HEK293T (cell line): ENCODE measurements at regions not wholly inside any gene's neighbourhood (a gene's known extent, or its start where the extent isn't known, plus 50 kb on each side); places are given as distances from the start of the nearest gene placed in this dataset.

ENCODE experiments used
- CTCF ChIA-PET: fragments of 350-600 bp; formaldehyde crosslinking; extraction: SDS; loops from one replicate; lab custom pipeline; 2021; ENCODE audit warnings: antibody characterized with exemption, inconsistent platforms; lab: Yijun Ruan, JAX
- POLR2A ChIA-PET: fragments of 350-600 bp; formaldehyde crosslinking; extraction: SDS; loops from one replicate; lab custom pipeline; 2020; ENCODE audit warnings: antibody characterized with exemption, inconsistent platforms; lab: Yijun Ruan, JAX
- DNase-seq: peaks from one replicate; pipeline ENCODE4 v3.0.0; 2012; ENCODE audit warnings: mixed read lengths; ENCODE audit errors: extremely low spot score
- ARNT ChIP-seq: fragments of 450-650 bp; IDR thresholded peaks from 2 replicates; pipeline ENCODE4 v1.6.1; 2017; ENCODE audit warnings: mild to moderate bottlenecking
- BHLHE40 ChIP-seq: fragments of 450-650 bp; IDR thresholded peaks from 2 replicates; pipeline ENCODE4 v1.6.1; 2016; ENCODE audit warnings: mild to moderate bottlenecking, moderate library complexity, borderline replicate concordance
- CTBP1 ChIP-seq: fragments of 450-650 bp; IDR thresholded peaks from 2 replicates; pipeline ENCODE4 v1.6.1; 2016; ENCODE audit warnings: borderline replicate concordance
- ELF4 ChIP-seq: fragments of 450-650 bp; IDR thresholded peaks from 2 replicates; pipeline ENCODE4 v1.6.1; 2017; ENCODE audit warnings: antibody characterized with exemption
- FOXA1 ChIP-seq: fragments of 450-650 bp; IDR thresholded peaks from 2 replicates; pipeline ENCODE4 v1.6.1; 2016; ENCODE audit warnings: mild to moderate bottlenecking
- FOXK2 ChIP-seq: fragments of 450-650 bp; IDR thresholded peaks from 2 replicates; pipeline ENCODE4 v1.6.1; 2016; ENCODE audit warnings: mild to moderate bottlenecking
- FOXM1 ChIP-seq: fragments of 450-650 bp; IDR thresholded peaks from 2 replicates; pipeline ENCODE4 v1.6.1; 2017; ENCODE audit warnings: mild to moderate bottlenecking, borderline replicate concordance
- HDGF ChIP-seq: fragments of 450-650 bp; IDR thresholded peaks from 2 replicates; pipeline ENCODE4 v1.6.1; 2017; ENCODE audit warnings: antibody characterized with exemption, borderline replicate concordance
- L3MBTL2 ChIP-seq: fragments of 450-650 bp; conservative IDR thresholded peaks from 2 replicates; pipeline ENCODE4 v1.6.1; 2016; ENCODE audit warnings: mild to moderate bottlenecking
- LEF1 ChIP-seq: fragments of 450-650 bp; IDR thresholded peaks from 2 replicates; pipeline ENCODE4 v1.6.1; 2017; ENCODE audit warnings: mild to moderate bottlenecking, borderline replicate concordance
- NFRKB ChIP-seq: fragments of 450-650 bp; IDR thresholded peaks from 2 replicates; pipeline ENCODE4 v1.6.1; 2016; ENCODE audit warnings: mild to moderate bottlenecking, moderate library complexity
- SP1 ChIP-seq: fragments of 450-650 bp; IDR thresholded peaks from 2 replicates; pipeline ENCODE4 v1.6.1; 2017
- SUZ12 ChIP-seq: fragments of 450-650 bp; IDR thresholded peaks from 2 replicates; pipeline ENCODE4 v1.6.1; 2016; ENCODE audit warnings: mild to moderate bottlenecking
- TARDBP ChIP-seq: fragments of 450-650 bp; IDR thresholded peaks from 2 replicates; pipeline ENCODE4 v1.6.1; 2016
- ZNF384 ChIP-seq: fragments of 450-650 bp; IDR thresholded peaks from 2 replicates; pipeline ENCODE4 v1.6.1; 2016
- TF ChIP-seq, protein P1 (sequence below): fragments of 450-650 bp; IDR thresholded peaks from 2 replicates; pipeline ENCODE4 v1.6.1; 2016

DNA sequence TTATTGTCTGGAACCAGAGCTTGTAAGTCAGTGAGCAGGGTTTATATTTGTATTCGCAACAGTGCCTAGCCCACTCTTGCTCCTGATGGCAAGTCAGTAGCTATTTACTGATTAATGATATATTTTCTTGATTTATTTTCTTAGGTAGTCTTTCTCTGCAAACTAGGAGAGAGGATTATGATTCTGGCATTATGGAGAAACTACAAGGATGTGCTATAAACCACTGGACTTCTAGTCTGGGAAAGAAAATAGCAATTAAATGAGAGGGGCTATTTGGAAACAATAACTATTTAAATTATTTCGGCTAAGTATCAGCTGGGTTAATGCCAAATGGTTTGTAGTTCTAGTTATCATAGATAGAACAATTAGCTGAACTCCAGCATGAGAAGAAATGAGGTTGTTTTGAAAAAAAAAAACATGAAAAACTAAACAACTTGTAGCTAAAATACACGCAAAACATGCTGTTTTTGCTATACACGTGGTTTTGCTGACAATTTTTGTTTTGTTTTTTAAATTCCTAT lies 304.9 kb upstream of the TCF21 start:
- POLR2A ChIA-PET = no interaction called here
- TF ChIP-seq FOXA1 (no peak), FOXK2 (no peak), LEF1 (no peak)
- CTCF ChIA-PET = interaction anchor here (0.6 to 1.1 kb wide), 3 partner anchors 15 to 273 kb away, joined by 3 read pairs; no protein-coding TSS in a partner anchor
- DNase-seq = no peak

DNA sequence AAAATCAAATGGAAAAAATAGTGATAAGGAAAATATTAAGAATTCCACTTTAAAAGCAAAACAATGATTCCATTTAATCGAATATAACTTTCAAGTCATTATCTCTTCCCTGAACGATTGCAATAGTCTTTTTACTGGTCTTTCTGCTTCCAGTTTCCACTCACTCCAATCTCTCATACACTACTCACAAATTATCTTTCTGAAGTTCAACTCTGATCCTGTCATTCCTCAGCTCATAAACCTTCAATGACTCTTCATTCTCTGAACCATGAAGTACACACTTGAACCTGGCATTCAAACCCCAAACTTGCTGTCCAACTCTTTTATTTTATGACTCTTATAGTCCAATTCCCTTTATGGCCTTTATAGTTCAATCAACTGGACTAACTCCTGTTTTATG lies 304.1 kb upstream of the TCF21 start:
- CTCF ChIA-PET = interaction anchor here (1.3 kb wide), 1 partner anchor 16 kb away, joined by 7 read pairs; no protein-coding TSS in a partner anchor
- TF ChIP-seq, protein P1, sequence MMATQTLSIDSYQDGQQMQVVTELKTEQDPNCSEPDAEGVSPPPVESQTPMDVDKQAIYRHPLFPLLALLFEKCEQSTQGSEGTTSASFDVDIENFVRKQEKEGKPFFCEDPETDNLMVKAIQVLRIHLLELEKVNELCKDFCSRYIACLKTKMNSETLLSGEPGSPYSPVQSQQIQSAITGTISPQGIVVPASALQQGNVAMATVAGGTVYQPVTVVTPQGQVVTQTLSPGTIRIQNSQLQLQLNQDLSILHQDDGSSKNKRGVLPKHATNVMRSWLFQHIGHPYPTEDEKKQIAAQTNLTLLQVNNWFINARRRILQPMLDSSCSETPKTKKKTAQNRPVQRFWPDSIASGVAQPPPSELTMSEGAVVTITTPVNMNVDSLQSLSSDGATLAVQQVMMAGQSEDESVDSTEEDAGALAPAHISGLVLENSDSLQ = peak; percentile 61
- TF ChIP-seq SUZ12 = no peak
- no peak for DNase-seq
- POLR2A ChIA-PET = interaction anchor here (0.5 kb wide), 1 partner anchor 10 kb away, joined by 3 read pairs; no protein-coding TSS in a partner anchor

DNA sequence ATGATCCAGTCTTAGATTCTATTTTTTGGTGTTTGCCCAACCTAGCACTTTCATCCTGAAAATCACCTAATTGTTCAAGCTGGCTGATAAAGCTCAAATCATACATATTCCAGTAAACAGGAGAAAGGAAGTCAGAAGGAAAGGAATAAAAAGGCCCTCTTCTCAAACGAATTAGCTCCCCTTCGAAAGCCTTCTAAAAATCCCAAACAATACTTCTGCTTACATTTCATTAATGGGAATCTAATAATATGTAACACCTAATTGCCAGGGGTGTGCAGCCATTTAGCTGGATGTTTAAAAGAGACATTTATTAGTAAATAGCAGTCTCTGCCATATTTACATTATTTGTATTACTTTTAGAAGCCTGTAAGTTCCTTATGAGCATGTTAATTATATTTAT lies 302.9 kb upstream of the TCF21 start:
- TF ChIP-seq SUZ12 (no peak), ARNT (no peak), FOXM1 (no peak), FOXK2 (no peak), BHLHE40 (no peak), HDGF (no peak), LEF1 (no peak), CTBP1 (no peak), ZNF384 (no peak), TARDBP (no peak), NFRKB (no peak), FOXA1 (no peak), L3MBTL2 (no peak), ELF4 (no peak), SP1 (no peak)
- TF ChIP-seq, protein P1 = no peak
- ChIA-PET POLR2A (no interaction called here), CTCF (interaction anchor here (1.3 kb wide), 1 partner anchor 17 kb away, joined by 7 read pairs; no protein-coding TSS in a partner anchor)
- DNase-seq = no peak

DNA sequence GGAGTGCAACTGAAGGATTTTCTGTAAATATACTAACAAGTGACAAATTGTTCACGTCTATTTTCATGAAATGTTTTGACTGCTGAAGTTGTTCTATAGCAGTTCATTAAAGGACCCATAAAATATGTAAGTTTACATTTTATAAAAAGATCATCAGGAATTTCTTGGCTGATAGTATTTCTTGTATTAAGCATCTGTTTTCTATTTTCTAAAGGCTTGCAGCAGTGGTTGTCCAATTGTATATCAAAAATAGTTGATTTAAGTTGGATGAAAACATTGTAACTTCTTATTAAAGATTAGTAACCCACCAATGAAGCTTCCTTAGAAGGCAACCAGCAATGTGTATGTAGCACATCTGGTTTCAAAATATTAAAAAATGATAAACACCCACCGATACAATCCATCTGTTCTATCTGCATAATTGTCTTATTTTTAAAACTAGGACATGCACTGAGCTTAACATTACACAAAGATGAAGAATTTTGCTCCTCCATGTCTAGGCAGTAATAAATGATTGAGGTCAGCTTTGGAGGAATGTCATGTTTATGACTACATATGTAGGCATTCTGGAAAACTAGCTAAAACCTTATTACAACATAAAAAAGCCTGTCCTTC lies 301.3 kb upstream of the TCF21 start:
- TF ChIP-seq BHLHE40 (no peak), ZNF384 (no peak), SP1 (no peak), L3MBTL2 (no peak), ARNT (no peak), FOXM1 (no peak), TARDBP (no peak)
- TF ChIP-seq, protein P1 = no peak
- DNase-seq = no peak
- POLR2A ChIA-PET = no interaction called here
- CTCF ChIA-PET = no interaction called here

DNA sequence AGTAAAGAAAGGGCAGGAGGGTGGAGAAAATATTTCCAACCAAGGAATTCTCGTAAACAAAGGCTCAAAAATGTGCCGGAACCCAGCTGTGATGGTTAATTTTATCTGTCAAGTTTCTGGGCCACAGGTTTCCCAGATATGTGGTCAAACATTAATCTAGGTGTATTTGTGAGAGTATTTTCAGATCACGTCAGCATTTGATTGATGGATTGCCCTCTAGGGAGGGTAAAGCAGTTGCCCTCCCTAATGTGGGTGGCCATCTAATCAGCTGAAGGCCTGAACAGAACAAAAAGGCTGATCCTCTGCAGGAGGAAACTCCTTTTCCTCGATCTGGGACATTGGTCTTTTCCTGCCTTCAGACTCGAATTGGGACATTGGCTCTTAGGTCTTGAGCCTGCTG lies 298.7 kb upstream of the TCF21 start:
- TF ChIP-seq LEF1 (no peak), NFRKB (no peak), TARDBP (no peak), L3MBTL2 (no peak)
- TF ChIP-seq, protein P1 = peak; percentile 43
- CTCF ChIA-PET = no interaction called here
- no peak for DNase-seq
- POLR2A ChIA-PET = no interaction called here

DNA sequence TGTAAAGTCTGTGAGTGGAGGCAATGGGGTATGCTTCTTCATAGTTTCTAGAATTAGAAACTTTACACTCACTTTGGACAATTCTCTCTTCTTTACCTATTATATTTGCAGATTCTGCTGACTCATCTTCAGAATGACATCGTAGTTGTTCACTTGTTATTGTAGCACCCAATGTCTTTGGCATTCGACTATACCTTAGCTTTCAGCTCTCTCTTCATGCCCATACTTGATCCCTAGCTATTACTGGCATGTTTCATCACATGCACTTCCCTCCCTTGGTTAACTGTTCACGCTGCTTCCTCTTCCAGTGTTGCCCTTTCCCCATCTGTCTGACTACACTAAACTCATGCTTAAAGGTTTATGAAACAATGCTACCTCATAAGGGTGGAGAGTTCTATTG lies 298.1 kb upstream of the TCF21 start:
- ChIA-PET CTCF (interaction anchor here (0.9 kb wide), 1 partner anchor 326 kb away, joined by 3 read pairs; no protein-coding TSS in a partner anchor), POLR2A (no interaction called here)
- TF ChIP-seq SUZ12 = no peak
- no peak for TF ChIP-seq BHLHE40
- TF ChIP-seq NFRKB = no peak
- no peak for TF ChIP-seq CTBP1
- TF ChIP-seq, protein P1 = no peak
- TF ChIP-seq ZNF384 = no peak
- TF ChIP-seq FOXM1 = no peak
- no peak for TF ChIP-seq FOXK2
- TF ChIP-seq HDGF = no peak
- DNase-seq = no peak
